ENCODE measurements at regions not wholly inside any gene's neighbourhood (a gene's known extent, or its start where the extent isn't known, plus 50 kb on each side); places are given as distances from the start of the nearest gene placed in this dataset.

- TF ChIP-seq PLRG1 (conservative IDR thresholded peaks at IDR 0.05), result no peak
- no peak for TF ChIP-seq NR1H2 (CRISPR knock-in tag; IDR thresholded peaks at IDR 0.05; ENCODE audit: borderline replicate concordance, low read depth)
- no peak for TF ChIP-seq NCOA5 (CRISPR knock-in tag; IDR thresholded peaks at IDR 0.05)
- 0 out of 2 replicates have a peak, but pooled peaks have one; percentile 15 for TF ChIP-seq GTF3A (CRISPR knock-in tag; conservative IDR thresholded peaks at IDR 0.05)
- peak; percentile 95 for TF ChIP-seq EHMT2 (IDR thresholded peaks at IDR 0.05; ENCODE audit: borderline replicate concordance, low read depth, low read length)
- peak; percentile 21; the same call in 1 of the 2 replicates for TF ChIP-seq NFYB (CRISPR knock-in tag; IDR thresholded peaks at IDR 0.05)
- 0 out of 2 replicates have a peak, but pooled peaks have one; percentile 32 for TF ChIP-seq TRAFD1 (CRISPR knock-in tag; IDR thresholded peaks at IDR 0.05; ENCODE audit: borderline replicate concordance)
- peak; percentile 33; the same call in 1 of the 2 replicates for TF ChIP-seq ZNF646 (CRISPR knock-in tag; IDR thresholded peaks at IDR 0.05)
- TF ChIP-seq CEBPB (IDR thresholded peaks at IDR 0.05; ENCODE audit: borderline replicate concordance, low read depth, low read length), result peak; percentile 100
- peak; percentile 59; the same call in 1 of the 2 replicates for TF ChIP-seq NAIF1 (CRISPR knock-in tag; IDR thresholded peaks at IDR 0.05; ENCODE audit: borderline replicate concordance)
- TF ChIP-seq MYNN (CRISPR knock-in tag; IDR thresholded peaks at IDR 0.05; ENCODE audit: low read depth), result no peak
- peak; percentile 81; the same call in 1 of the 2 replicates for TF ChIP-seq ZNF547 (CRISPR knock-in tag; IDR thresholded peaks at IDR 0.05)
- TF ChIP-seq NCOA2 (CRISPR knock-in tag; IDR thresholded peaks at IDR 0.05), result peak; percentile 97
- TF ChIP-seq ZNF430 (CRISPR knock-in tag; IDR thresholded peaks at IDR 0.05), result peak; percentile 89
- no peak for TF ChIP-seq ATAD3A (CRISPR knock-in tag; IDR thresholded peaks at IDR 0.05)
- peak; percentile 31; the same call in 1 of the 2 replicates for TF ChIP-seq ZBED4 (CRISPR knock-in tag; IDR thresholded peaks at IDR 0.05; ENCODE audit: borderline replicate concordance)
Observed at GRCh38 chr6:11434565-11435326, 102.8 kb upstream of the TMEM170B start (continued).

Measured in HepG2 (cell line).